HG03354 (cell line): ENCODE measurements at regions not wholly inside any gene's neighbourhood (a gene's known extent, or its start where the extent isn't known, plus 50 kb on each side); places are given as distances from the start of the nearest gene placed in this dataset.

Source experiments
- ATAC-seq: cut with Tn5 transposase; IDR thresholded peaks from one replicate; pipeline ENCODE4 v1.9.1; 2021; ENCODE audit warnings: mild to moderate bottlenecking; ENCODE audit not compliant: unreplicated experiment, poor library complexity, severe bottlenecking

- no peak for ATAC-seq
These were observed 427.6 kb downstream of the IPO8 start for GRCh38 chr12:30268041-30268440.

DNA sequence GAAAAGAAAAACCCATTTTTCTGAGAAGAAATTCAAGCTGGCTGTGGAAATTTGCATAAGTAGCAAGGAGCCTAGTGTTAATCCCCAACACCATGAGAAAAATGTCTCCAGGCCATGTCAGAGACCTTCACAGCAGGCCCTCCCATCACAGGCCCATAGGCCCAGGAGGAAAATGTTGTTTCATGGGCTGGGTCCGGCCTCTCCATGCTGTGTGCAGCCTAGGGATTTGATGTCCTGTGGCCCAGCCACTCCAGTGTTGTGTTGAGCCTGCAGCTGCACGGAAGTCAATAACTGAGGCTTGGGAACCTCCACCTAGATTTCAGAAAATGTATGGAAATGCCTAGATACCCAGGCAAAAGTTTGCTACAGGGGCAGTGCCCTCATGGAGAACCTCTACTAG lies 432.2 kb downstream of the IPO8 start:
- ATAC-seq, result no peak

- no peak for ATAC-seq
These were observed 438.1 kb downstream of the IPO8 start for GRCh38 chr12:30257618-30258017.

- no peak for ATAC-seq
These were observed 444.1 kb downstream of the IPO8 start for GRCh38 chr12:30251546-30251945.

DNA sequence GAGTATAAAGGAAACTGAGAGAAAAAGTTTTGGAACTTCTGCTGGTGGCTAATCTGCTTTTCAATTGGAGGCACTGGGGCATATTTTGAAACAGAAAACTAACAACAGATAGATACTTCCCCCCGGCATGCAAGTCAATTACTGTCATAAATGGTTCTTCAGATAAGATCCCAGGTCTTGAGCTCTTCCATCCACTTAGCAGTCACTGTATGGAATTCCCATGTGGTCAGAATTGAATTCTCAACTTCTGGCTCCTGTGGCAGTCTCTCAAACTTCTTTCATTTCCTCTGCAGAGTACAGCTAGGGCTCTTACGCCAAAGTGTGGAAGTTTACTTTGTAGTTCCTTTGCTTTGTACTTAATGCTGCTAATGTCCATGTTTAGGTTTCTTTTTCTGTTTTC lies 452.2 kb downstream of the IPO8 start:
- no peak for ATAC-seq

DNA sequence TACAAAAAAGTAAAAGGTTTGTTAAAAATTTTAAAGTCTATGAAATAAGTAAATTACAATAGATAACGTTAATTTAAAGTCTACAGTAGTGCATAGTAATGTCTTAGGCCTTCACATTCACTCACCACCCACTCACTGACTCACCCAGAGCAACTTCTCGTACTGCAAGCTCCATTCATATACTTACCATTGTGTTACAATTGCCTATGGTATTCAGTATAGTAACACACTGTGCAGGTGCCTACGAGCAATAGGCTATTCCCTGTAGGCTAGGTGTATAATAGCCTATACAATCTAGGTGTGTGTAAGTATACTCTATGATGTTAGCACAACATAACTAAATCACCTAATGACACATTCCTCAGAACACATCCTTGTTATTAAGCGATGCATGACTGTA lies 435.3 kb upstream of the TMTC1 start:
- ATAC-seq, result no peak

GRCh38 chr12:30218073-30218472 lies 434.3 kb upstream of the TMTC1 start:
- no peak for ATAC-seq

GRCh38 chr12:30213166-30213565 lies 429.4 kb upstream of the TMTC1 start:
- ATAC-seq, result no peak

DNA sequence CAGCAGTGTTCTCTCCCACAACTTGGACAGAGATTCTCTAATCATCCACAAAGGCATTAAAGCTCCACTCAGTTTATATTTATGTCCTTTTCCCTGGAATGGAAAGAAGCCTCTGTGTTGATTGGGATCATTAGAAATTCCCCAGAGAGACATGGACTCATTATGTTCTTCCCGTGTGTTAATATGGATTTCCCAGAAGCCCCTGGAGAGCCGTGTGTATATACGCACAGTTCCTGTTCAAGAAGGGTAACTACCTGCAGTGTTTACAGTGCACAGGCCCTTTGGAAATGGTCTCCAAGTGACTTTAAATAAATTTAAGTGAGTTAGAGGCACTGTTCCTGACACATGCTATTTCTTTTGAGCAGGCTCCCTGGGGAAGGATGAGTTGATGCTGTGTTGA lies 428.0 kb upstream of the TMTC1 start:
- ATAC-seq, result no peak

DNA sequence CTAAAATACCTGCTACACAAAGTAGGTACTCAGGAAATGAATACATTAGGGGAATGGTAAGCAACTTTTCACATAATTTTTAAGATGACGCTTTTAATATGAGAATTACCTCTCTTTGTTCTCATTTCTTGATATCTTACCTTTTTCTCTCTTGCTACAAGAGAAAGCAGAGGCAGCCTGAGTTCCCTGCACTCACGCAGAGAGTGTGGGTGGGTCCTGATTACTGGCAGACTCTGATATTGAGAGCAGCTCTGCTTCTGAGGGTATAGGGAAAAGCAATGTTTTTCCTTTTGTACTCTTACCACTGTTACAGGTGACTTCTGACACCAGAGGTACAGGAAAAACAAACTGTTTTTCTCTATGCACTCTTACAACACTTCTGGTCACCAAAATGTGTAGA lies 420.2 kb upstream of the TMTC1 start:
- no peak for ATAC-seq

DNA sequence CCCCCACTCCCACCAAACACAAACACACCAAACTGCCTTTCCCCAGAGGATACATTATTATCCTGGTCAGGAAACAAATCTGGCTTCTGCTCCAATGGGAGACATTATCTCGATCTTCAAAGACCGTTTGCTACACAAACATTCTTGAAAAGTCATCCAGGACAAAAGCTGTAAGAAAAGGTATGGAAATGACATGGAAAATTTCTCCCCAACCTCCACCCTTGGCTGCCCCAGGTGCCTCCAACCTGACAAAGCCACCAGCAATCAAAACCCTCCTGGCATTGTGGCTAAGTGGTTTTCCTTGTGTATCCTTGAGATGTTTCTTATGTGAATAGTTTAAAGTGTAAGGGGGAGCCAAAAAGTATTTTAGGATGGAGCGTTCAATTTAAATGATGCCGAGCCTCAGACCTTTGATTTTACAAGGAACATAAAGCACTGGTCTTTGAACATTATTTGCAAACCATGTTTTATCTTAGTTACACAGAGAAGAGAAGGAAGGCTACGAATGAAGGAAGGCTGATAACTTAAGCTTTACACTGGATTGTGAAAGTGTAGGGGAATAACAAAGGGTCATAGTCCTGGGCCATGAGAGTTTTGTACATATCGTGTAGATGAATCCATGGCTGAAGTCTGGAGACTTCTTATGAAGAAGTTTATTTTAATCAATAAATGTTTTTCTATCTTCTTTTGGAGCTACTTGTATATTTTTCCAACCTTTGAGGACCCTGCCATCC lies 418.9 kb upstream of the TMTC1 start:
- no peak for ATAC-seq

DNA sequence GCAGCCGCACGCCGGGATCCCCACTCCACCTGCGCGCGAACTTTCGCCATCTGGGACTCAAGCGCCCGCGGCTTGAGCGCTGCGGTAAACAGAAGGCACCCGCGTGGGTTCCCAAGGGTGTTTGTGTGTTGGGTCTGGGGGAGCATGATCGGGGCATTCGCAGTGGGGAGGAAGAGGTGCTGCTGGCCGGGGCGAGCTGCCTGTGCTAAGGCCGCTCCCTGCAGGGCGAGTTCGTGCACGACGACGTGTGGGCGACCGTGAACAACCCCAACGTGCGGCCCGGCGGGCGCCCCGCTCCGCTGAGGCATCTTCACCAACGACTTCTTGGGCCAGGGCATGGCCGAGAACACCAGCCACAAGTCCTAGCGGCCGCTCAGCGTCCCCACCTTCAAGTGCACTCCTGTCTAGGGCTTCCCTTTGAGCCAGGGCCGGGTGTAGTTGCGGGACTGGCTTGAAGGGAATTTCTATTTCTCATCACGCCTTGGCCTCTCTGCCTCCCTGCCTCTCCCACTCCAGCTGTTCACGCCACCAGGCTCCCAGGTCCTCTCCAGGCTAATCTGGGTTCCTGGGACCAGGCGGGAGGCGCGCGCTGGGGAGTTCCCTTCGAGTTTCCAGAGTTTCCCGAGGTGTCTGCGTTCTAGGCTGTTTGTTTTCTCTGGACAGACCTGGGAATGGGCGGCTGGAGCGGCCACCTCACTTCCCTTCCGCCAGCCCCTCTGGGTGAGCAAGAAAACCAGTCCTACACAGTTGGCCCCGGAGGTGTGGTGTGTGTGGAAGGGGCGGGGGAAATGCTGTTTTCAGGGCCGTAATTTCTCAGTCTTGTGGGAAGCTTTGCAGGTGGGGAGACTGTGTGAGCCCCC lies 417.8 kb upstream of the TMTC1 start:
- ATAC-seq, result no peak

GRCh38 chr12:30200864-30201263 lies 417.1 kb upstream of the TMTC1 start:
- no peak for ATAC-seq

GRCh38 chr12:30197392-30198057 lies 413.8 kb upstream of the TMTC1 start:
- no peak for ATAC-seq

- no peak for ATAC-seq
These were observed 408.1 kb upstream of the TMTC1 start for GRCh38 chr12:30191696-30192455.

- no peak for ATAC-seq
These were observed 405.0 kb upstream of the TMTC1 start for GRCh38 chr12:30188602-30189326.

GRCh38 chr12:30187426-30187825 lies 403.7 kb upstream of the TMTC1 start:
- ATAC-seq, result no peak

DNA sequence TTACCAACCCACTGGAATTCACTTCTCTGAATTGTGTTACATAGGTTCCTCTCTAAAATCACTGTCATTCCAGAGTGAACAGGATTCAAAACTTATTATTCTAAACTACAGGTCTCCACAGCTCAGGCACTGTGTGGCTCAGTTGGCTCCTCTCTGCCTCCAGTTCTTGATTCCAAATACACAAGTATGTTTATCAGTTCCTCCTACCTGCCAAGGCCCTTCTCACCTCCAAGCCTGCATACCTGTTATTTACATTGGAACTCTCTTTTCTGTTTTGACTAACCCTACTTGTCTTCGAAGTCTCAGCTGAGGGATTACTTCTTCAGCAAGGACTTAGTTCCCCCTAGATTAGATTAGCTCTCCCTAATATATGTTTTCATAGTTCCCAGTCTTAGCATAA lies 397.6 kb upstream of the TMTC1 start:
- no peak for ATAC-seq

- no peak for ATAC-seq
These were observed 396.9 kb upstream of the TMTC1 start for GRCh38 chr12:30180602-30181001.
